GM12891 (cell line): ENCODE measurements at regions not wholly inside any gene's neighbourhood (a gene's known extent, or its start where the extent isn't known, plus 50 kb on each side); places are given as distances from the start of the nearest gene placed in this dataset.

Experiments used
- DNase-seq: peaks from one replicate; pipeline ENCODE4 v3.0.0; 2011; ENCODE audit warnings: low spot score; ENCODE audit not compliant: insufficient read length
- FAIRE-seq: peaks from 2 replicates; lab custom pipeline; 2011; peaks lifted over from hg19 to GRCh38; lab: Jason Lieb, UNC
- PAX5 ChIP-seq: IDR thresholded peaks from 2 replicates; pipeline ENCODE4 v1.6.1; 2011; ENCODE audit warnings: low read length, moderate library complexity, mild to moderate bottlenecking; ENCODE audit not compliant: insufficient read depth, severe bottlenecking
- POLR2A ChIP-seq: IDR thresholded peaks from 2 replicates; pipeline ENCODE4 v1.6.1; 2011; ENCODE audit warnings: low read depth, low read length, control low read depth
- POLR2AphosphoS5 ChIP-seq: IDR thresholded peaks from 2 replicates; pipeline ENCODE4 v1.6.1; 2011; ENCODE audit warnings: low read depth, low read length, control low read depth
- POU2F2 ChIP-seq: IDR thresholded peaks from 2 replicates; pipeline ENCODE4 v1.6.1; 2011; ENCODE audit warnings: low read depth, mild to moderate bottlenecking, control low read depth, low read length, moderate library complexity
- SPI1 ChIP-seq: IDR thresholded peaks from 2 replicates; pipeline ENCODE4 v1.6.1; 2011; ENCODE audit warnings: low read depth, low read length, control low read depth
- TAF1 ChIP-seq: IDR thresholded peaks from 2 replicates; pipeline ENCODE4 v1.6.1; 2011; ENCODE audit warnings: low read depth, low read length, control low read depth

GRCh38 chr15:53260647-53261046 is 470.5 kb upstream of the ONECUT1 start:
- FAIRE-seq = no peak
- TF ChIP-seq POLR2A (no peak), POU2F2 (no peak), TAF1 (no peak), SPI1 (no peak), POLR2AphosphoS5 (no peak)
- no peak for DNase-seq

GRCh38 chr15:53256457-53256856 is 466.3 kb upstream of the ONECUT1 start:
- FAIRE-seq (no peak), DNase-seq (no peak)
- TF ChIP-seq POU2F2 (no peak), SPI1 (no peak), POLR2AphosphoS5 (no peak), PAX5 (no peak), TAF1 (no peak), POLR2A (no peak)

- no peak for FAIRE-seq
- no peak for TF ChIP-seq POLR2A
- TF ChIP-seq POLR2AphosphoS5 = no peak
- no peak for TF ChIP-seq POU2F2
- TF ChIP-seq TAF1 = no peak
- no peak for TF ChIP-seq SPI1
- TF ChIP-seq PAX5 = no peak
- DNase-seq = no peak
These were observed 465.9 kb upstream of the ONECUT1 start for GRCh38 chr15:53256043-53256442.

GRCh38 chr15:53251996-53252395 is 461.9 kb upstream of the ONECUT1 start:
- FAIRE-seq = no peak
- no peak for DNase-seq

GRCh38 chr15:53251523-53251922 is 461.4 kb upstream of the ONECUT1 start:
- FAIRE-seq (no peak), DNase-seq (no peak)
- no peak for TF ChIP-seq POU2F2
- TF ChIP-seq PAX5 = no peak
- TF ChIP-seq POLR2A = no peak
- no peak for TF ChIP-seq POLR2AphosphoS5
- TF ChIP-seq SPI1 = no peak
- TF ChIP-seq TAF1 = no peak

More at GRCh38 chr15:53251996-53252395, 461.9 kb upstream of the ONECUT1 start:
- TF ChIP-seq SPI1 (no peak), PAX5 (no peak), POLR2A (no peak), POU2F2 (no peak), POLR2AphosphoS5 (no peak), TAF1 (no peak)

GRCh38 chr15:53247041-53247708 is 457.0 kb upstream of the ONECUT1 start:
- FAIRE-seq (no peak), DNase-seq (no peak)
- TF ChIP-seq POLR2AphosphoS5 = no peak
- TF ChIP-seq POU2F2 = no peak
- no peak for TF ChIP-seq SPI1
- no peak for TF ChIP-seq TAF1
- no peak for TF ChIP-seq POLR2A
- no peak for TF ChIP-seq PAX5

GRCh38 chr15:53246404-53246803 is 456.3 kb upstream of the ONECUT1 start:
- no peak for TF ChIP-seq SPI1
- FAIRE-seq (no peak), DNase-seq (no peak)

GRCh38 chr15:53233801-53234200 is 443.7 kb upstream of the ONECUT1 start:
- no peak for DNase-seq
- no peak for FAIRE-seq
- TF ChIP-seq SPI1 (no peak), TAF1 (no peak), POU2F2 (no peak), PAX5 (no peak), POLR2A (no peak), POLR2AphosphoS5 (no peak)

- no peak for TF ChIP-seq POLR2AphosphoS5
- TF ChIP-seq POLR2A = no peak
- no peak for TF ChIP-seq POU2F2
- DNase-seq (no peak), FAIRE-seq (no peak)
These were observed 440.3 kb upstream of the ONECUT1 start for GRCh38 chr15:53230473-53230872.

GRCh38 chr15:53226559-53226958 is 436.4 kb upstream of the ONECUT1 start:
- TF ChIP-seq PAX5 (no peak), POU2F2 (no peak)
- FAIRE-seq (no peak), DNase-seq (no peak)

GRCh38 chr15:53225781-53226180 is 435.6 kb upstream of the ONECUT1 start:
- TF ChIP-seq TAF1 (no peak), POLR2A (no peak), POU2F2 (no peak), SPI1 (no peak), PAX5 (no peak), POLR2AphosphoS5 (no peak)
- FAIRE-seq = no peak
- no peak for DNase-seq

- DNase-seq = no peak
- FAIRE-seq = no peak
- no peak for TF ChIP-seq POU2F2
- no peak for TF ChIP-seq POLR2A
- no peak for TF ChIP-seq PAX5
- no peak for TF ChIP-seq POLR2AphosphoS5
- no peak for TF ChIP-seq SPI1
- TF ChIP-seq TAF1 = no peak
These were observed 434.2 kb upstream of the ONECUT1 start for GRCh38 chr15:53224371-53224770.
